NK-92 (cell line): ENCODE measurements at regions not wholly inside any gene's neighbourhood (a gene's known extent, or its start where the extent isn't known, plus 50 kb on each side); places are given as distances from the start of the nearest gene placed in this dataset.
"Not testable (repeated sequence)": the region's sequence is repeated elsewhere in the genome, so short reads cannot be mapped to it uniquely, and the experiment has no call there.

ENCODE experiments used
- DNase-seq: peaks from one replicate; lab custom pipeline; 2025; ENCODE audit not compliant: unreplicated experiment; lab: John Stamatoyannopoulos, UW

- DNase-seq, result no peak
These were observed 131.3 kb downstream of the LPIN1 start for GRCh38 chr2:11877764-11878163.

GRCh38 chr2:11885253-11885652 lies 138.8 kb downstream of the LPIN1 start:
- not testable (repeated sequence) for DNase-seq

GRCh38 chr2:11886899-11887298 lies 140.5 kb downstream of the LPIN1 start:
- not testable (repeated sequence) for DNase-seq

- no peak for DNase-seq
These were observed 142.8 kb downstream of the LPIN1 start for GRCh38 chr2:11889101-11889850.

- no peak for DNase-seq
These were observed 143.4 kb downstream of the LPIN1 start for GRCh38 chr2:11889854-11890253.

GRCh38 chr2:11891028-11891427 lies 144.6 kb downstream of the LPIN1 start:
- DNase-seq, result no peak

GRCh38 chr2:11891671-11892440 lies 145.4 kb downstream of the LPIN1 start:
- DNase-seq, result no peak

GRCh38 chr2:11896386-11896785 lies 150.0 kb downstream of the LPIN1 start:
- DNase-seq, result no peak

- no peak for DNase-seq
These were observed 152.1 kb downstream of the LPIN1 start for GRCh38 chr2:11898576-11898975.

GRCh38 chr2:11899264-11899818 lies 152.9 kb downstream of the LPIN1 start:
- DNase-seq, result no peak

GRCh38 chr2:11900891-11901290 lies 154.5 kb downstream of the LPIN1 start:
- not testable (repeated sequence) for DNase-seq

- no peak for DNase-seq
These were observed 155.1 kb downstream of the LPIN1 start for GRCh38 chr2:11901351-11902069.

GRCh38 chr2:11903085-11903606 lies 156.7 kb downstream of the LPIN1 start:
- DNase-seq, result no peak

- DNase-seq, result no peak
These were observed 157.6 kb downstream of the LPIN1 start for GRCh38 chr2:11904029-11904428.

GRCh38 chr2:11904941-11905340 lies 158.5 kb downstream of the LPIN1 start:
- DNase-seq, result no peak

GRCh38 chr2:11907190-11907589 lies 160.8 kb downstream of the LPIN1 start:
- no peak for DNase-seq

GRCh38 chr2:11910971-11911370 lies 164.5 kb downstream of the LPIN1 start:
- DNase-seq, result no peak

- DNase-seq, result no peak
These were observed 166.5 kb downstream of the LPIN1 start for GRCh38 chr2:11912980-11913379.

GRCh38 chr2:11914455-11914854 lies 168.0 kb downstream of the LPIN1 start:
- DNase-seq, result no peak

- no peak for DNase-seq
These were observed 169.2 kb downstream of the LPIN1 start for GRCh38 chr2:11915650-11916049.

GRCh38 chr2:11919953-11920352 lies 173.5 kb downstream of the LPIN1 start:
- no peak for DNase-seq
